A549 (cell line): ENCODE measurements at regions not wholly inside any gene's neighbourhood (a gene's known extent, or its start where the extent isn't known, plus 50 kb on each side); places are given as distances from the start of the nearest gene placed in this dataset.

ENCODE experiments used
- ATAC-seq, 2 experiments: fragments of 200-7000 bp in 1 of 2; fragments of >200 bp in 1 of 2; cut with Nextera tagmentation in 1 of 2; cut with Tn5 transposase in 1 of 2; 3 replicates each; pipeline versions ENCODE4 v1.8.0 to v1.9.1; 2018 to 2020; ENCODE audit warnings: mild to moderate bottlenecking in 1 of 2, moderate library complexity in 1 of 2
- CTCF ChIA-PET: fragments of 300-600 bp; sonication (Branson Sonifier 250); formaldehyde crosslinking; extraction: SDS; loops from one replicate; lab custom pipeline; 2021; ENCODE audit warnings: antibody characterized with exemption, inconsistent platforms; lab: Yijun Ruan, JAX
- POLR2A ChIA-PET: fragments of 350-600 bp; formaldehyde crosslinking; extraction: SDS; loops from one replicate; lab custom pipeline; 2021; ENCODE audit warnings: antibody characterized with exemption, inconsistent platforms; lab: Yijun Ruan, JAX
- DNase-seq, 2 experiments: peaks; one replicate each; pipeline versions ENCODE4 v3.0.0 to v3.0.0-alpha.2; 2011 to 2016; ENCODE audit warnings: low read depth in 1 of 2, low spot score in 1 of 2
- FAIRE-seq: peaks from 2 replicates; lab custom pipeline; 2011; peaks lifted over from hg19 to GRCh38; lab: Jason Lieb, UNC
- H3K27ac ChIP-seq, 2 experiments: fragments of >200 bp; sonication (Bioruptor Twin); formaldehyde crosslinking; 3 replicates each; pipeline ENCODE4 v1.5.1; 2016 to 2017
- H3K4me1 ChIP-seq: fragments of >200 bp; sonication (Bioruptor Twin); formaldehyde crosslinking; 3 replicates; pipeline ENCODE4 v1.6.1; 2016
- H3K4me2 ChIP-seq: fragments of >200 bp; sonication (Bioruptor Twin); formaldehyde crosslinking; 3 replicates; pipeline ENCODE4 v1.6.1; 2016
- H3K4me3 ChIP-seq: fragments of >200 bp; sonication (Bioruptor Twin); formaldehyde crosslinking; 3 replicates; pipeline ENCODE4 v1.5.1; 2016
- H3K9me3 ChIP-seq: fragments of >200 bp; sonication (Bioruptor Twin); formaldehyde crosslinking; 3 replicates; pipeline ENCODE4 v1.6.1; 2016
- EP300 ChIP-seq, 2 experiments: fragments of >200 bp; sonication (Bioruptor Twin); formaldehyde crosslinking; IDR thresholded peaks; 2 replicates in 1 of 2; 3 replicates in 1 of 2; pipeline ENCODE4 v1.6.1; 2016 to 2017
- FOSB ChIP-seq: fragments of 250-450 bp; sonication (Bioruptor Pico); IDR thresholded peaks from 2 replicates; pipeline ENCODE4 v1.5.0; 2020; ENCODE audit warnings: mild to moderate bottlenecking, moderate library complexity
- HDAC2 ChIP-seq: fragments of 200-600 bp; sonication (generic); IDR thresholded peaks from 2 replicates; pipeline ENCODE4 v1.6.1; 2016
- HEYL ChIP-seq: fragments of 250-450 bp; sonication (Bioruptor Pico); IDR thresholded peaks from 2 replicates; pipeline ENCODE4 v1.8.0; 2021; ENCODE audit warnings: mild to moderate bottlenecking, moderate library complexity
- HOXA7 ChIP-seq: fragments of 250-450 bp; sonication (Bioruptor Pico); IDR thresholded peaks from 2 replicates; pipeline ENCODE4 v1.5.0; 2020; ENCODE audit warnings: mild to moderate bottlenecking, moderate library complexity
- HOXB13 ChIP-seq: fragments of 250-450 bp; sonication (Bioruptor Pico); IDR thresholded peaks from 2 replicates; pipeline ENCODE4 v1.5.0; 2020; ENCODE audit warnings: low read depth, mild to moderate bottlenecking, moderate library complexity
- JUNB ChIP-seq: fragments of >200 bp; sonication (Bioruptor Twin); formaldehyde crosslinking; IDR thresholded peaks from 2 replicates; pipeline ENCODE4 v1.6.1; 2016
- KDM5A ChIP-seq: fragments of 200-600 bp; sonication (generic); IDR thresholded peaks from 2 replicates; pipeline ENCODE4 v1.6.1; 2016; ENCODE audit warnings: antibody characterized with exemption, mild to moderate bottlenecking
- MAFK ChIP-seq: fragments of 450-650 bp; IDR thresholded peaks from 2 replicates; pipeline ENCODE4 v1.6.1; 2014; ENCODE audit not compliant: partially characterized antibody
- NPAS2 ChIP-seq: fragments of 250-450 bp; sonication (Bioruptor Pico); IDR thresholded peaks from 2 replicates; pipeline ENCODE4 v1.8.0; 2022; ENCODE audit warnings: mild to moderate bottlenecking, moderate library complexity, borderline replicate concordance
- RAD21 ChIP-seq, 2 experiments: fragments of >200 bp in 1 of 2; sonication (Bioruptor Twin) in 1 of 2; formaldehyde crosslinking in 1 of 2; IDR thresholded peaks in 1 of 2; conservative IDR thresholded peaks in 1 of 2; 2 replicates in 1 of 2; 3 replicates in 1 of 2; pipeline ENCODE4 v1.6.1; 2012 to 2018; ENCODE audit warnings: inconsistent platforms in 1 of 2
- RCOR1 ChIP-seq: fragments of 150-350 bp; IDR thresholded peaks from 2 replicates; pipeline ENCODE4 v1.6.1; 2014; ENCODE audit warnings: antibody characterized with exemption, low read length, low read depth
- RFX5 ChIP-seq: fragments of 450-650 bp; IDR thresholded peaks from 2 replicates; pipeline ENCODE4 v1.7.1; 2014; ENCODE audit warnings: antibody characterized with exemption, mild to moderate bottlenecking, moderate library complexity
- TFCP2L1 ChIP-seq: fragments of 250-450 bp; sonication (Bioruptor Pico); IDR thresholded peaks from 2 replicates; pipeline ENCODE4 v1.5.0; 2021; ENCODE audit warnings: mild to moderate bottlenecking
- TP53 ChIP-seq: fragments of 250-450 bp; sonication (Bioruptor Pico); IDR thresholded peaks from 2 replicates; pipeline ENCODE4 v1.5.0; 2021; ENCODE audit warnings: mild to moderate bottlenecking, moderate library complexity
- ZFP36 ChIP-seq: fragments of 450-650 bp; IDR thresholded peaks from 2 replicates; pipeline ENCODE4 v1.6.1; 2014; ENCODE audit warnings: borderline replicate concordance; ENCODE audit not compliant: partially characterized antibody
- ZNF302 ChIP-seq: fragments of 250-450 bp; sonication (Bioruptor Pico); IDR thresholded peaks from 2 replicates; pipeline ENCODE4 v1.9.0; 2021; ENCODE audit warnings: inconsistent platforms, mild to moderate bottlenecking, moderate library complexity
- ZSCAN20 ChIP-seq: fragments of 250-450 bp; sonication (Bioruptor Pico); IDR thresholded peaks from 2 replicates; pipeline ENCODE4 v1.8.0; 2022; ENCODE audit warnings: mild to moderate bottlenecking, moderate library complexity
- WGBS: methylation state at CpG from one replicate; pipeline ENCODE4 v1.1.6; 2017; ENCODE audit errors: missing lambda C conversion rate; 5-methylcytosine and 5-hydroxymethylcytosine counted together
- TF ChIP-seq, protein P1 (sequence below): fragments of 250-450 bp; sonication (Bioruptor Pico); IDR thresholded peaks from 2 replicates; pipeline ENCODE4 v1.5.0; 2021; ENCODE audit warnings: mild to moderate bottlenecking, moderate library complexity, borderline replicate concordance
- TF ChIP-seq, protein P2 (sequence below): IDR thresholded peaks from 2 replicates; pipeline ENCODE4 v1.6.1; 2012
- TF ChIP-seq, protein P3 (sequence below): IDR thresholded peaks from 2 replicates; pipeline ENCODE4 v1.6.1; 2012
- TF ChIP-seq, protein P4 (sequence below): fragments of 200-600 bp; sonication (generic); IDR thresholded peaks from 2 replicates; pipeline ENCODE4 v1.6.1; 2016; ENCODE audit warnings: antibody characterized with exemption, mild to moderate bottlenecking, moderate library complexity
- TF ChIP-seq, protein P5 (sequence below): fragments of >200 bp; sonication (Bioruptor Twin); formaldehyde crosslinking; IDR thresholded peaks from 2 replicates; pipeline ENCODE4 v1.6.1; 2016
- TF ChIP-seq, protein P6 (sequence below): fragments of 150-350 bp; IDR thresholded peaks from 2 replicates; pipeline ENCODE4 v1.6.1; 2014; ENCODE audit warnings: low read depth, mild to moderate bottlenecking, low read length

DNA sequence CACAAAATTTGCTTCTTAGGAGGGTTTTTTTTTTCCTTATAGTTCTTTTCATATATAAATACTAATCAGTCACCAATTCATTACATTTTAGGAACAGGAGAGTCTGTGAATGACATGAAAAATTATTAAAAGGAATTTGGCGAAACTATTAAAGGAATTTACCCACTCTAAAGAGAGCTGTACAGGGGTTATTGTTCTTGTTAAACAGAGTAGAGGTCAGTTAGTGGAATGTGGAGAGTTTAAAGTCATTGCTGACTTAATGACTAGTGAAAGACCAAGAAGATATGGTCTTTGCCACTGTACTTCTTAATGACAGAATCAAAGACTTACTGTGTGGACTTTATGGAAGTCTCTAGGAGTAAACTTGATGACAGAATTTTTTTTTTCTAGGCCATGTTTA lies 333.6 kb upstream of the C2CD4B start:
- ChIA-PET POLR2A (no interaction called here), CTCF (interaction anchor here (1.1 kb wide), 1 partner anchor 11 kb away, joined by 3 read pairs; no protein-coding TSS in a partner anchor)
- H3K4me2 ChIP-seq = no peak overlapping the region
- 90% methylated on average over 1 of the region's 1 CpG for WGBS
- TF ChIP-seq TFCP2L1 = no peak
- TF ChIP-seq KDM5A = no peak
- no peak for TF ChIP-seq TP53 (CRISPR knock-in tag)
- TF ChIP-seq HEYL (CRISPR knock-in tag) = no peak
- TF ChIP-seq, protein P1, sequence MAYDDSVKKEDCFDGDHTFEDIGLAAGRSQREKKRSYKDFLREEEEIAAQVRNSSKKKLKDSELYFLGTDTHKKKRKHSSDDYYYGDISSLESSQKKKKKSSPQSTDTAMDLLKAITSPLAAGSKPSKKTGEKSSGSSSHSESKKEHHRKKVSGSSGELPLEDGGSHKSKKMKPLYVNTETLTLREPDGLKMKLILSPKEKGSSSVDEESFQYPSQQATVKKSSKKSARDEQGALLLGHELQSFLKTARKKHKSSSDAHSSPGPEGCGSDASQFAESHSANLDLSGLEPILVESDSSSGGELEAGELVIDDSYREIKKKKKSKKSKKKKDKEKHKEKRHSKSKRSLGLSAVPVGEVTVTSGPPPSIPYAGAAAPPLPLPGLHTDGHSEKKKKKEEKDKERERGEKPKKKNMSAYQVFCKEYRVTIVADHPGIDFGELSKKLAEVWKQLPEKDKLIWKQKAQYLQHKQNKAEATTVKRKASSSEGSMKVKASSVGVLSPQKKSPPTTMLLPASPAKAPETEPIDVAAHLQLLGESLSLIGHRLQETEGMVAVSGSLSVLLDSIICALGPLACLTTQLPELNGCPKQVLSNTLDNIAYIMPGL (CRISPR knock-in tag) = no peak
- TF ChIP-seq, protein P2, sequence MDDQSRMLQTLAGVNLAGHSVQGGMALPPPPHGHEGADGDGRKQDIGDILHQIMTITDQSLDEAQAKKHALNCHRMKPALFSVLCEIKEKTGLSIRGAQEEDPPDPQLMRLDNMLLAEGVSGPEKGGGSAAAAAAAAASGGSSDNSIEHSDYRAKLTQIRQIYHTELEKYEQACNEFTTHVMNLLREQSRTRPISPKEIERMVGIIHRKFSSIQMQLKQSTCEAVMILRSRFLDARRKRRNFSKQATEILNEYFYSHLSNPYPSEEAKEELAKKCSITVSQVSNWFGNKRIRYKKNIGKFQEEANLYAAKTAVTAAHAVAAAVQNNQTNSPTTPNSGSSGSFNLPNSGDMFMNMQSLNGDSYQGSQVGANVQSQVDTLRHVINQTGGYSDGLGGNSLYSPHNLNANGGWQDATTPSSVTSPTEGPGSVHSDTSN = no peak
- TF ChIP-seq FOSB (CRISPR knock-in tag) = no peak
- FAIRE-seq = peak; percentile 68
- ATAC-seq = no peak
- no peak overlapping the region for H3K27ac ChIP-seq
- no peak overlapping the region for H3K4me3 ChIP-seq
- no peak for DNase-seq
- no peaks in the 10 kb centered on the region for H3K9me3 ChIP-seq
- H3K4me1 ChIP-seq = peaks cover 7% of the 10 kb centered on the region

DNA sequence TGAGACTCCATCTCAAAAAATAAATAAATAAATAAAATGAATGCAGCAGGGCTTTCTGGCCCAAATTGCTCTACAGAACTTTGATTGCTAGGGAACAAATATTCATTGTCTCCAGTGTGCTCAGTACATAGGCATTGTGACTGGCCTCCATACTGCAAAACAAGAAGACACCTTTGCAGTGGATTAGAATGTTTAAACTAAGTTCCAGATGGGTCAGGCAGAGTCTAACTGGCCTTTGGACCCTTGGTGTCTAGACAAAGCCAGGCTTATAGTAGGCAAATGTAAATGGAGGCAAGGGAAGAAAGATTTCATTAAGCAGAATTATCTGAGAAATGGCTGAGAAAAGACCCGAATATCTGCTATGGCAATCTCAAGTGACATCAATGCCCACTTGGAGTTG lies 335.2 kb upstream of the C2CD4B start:
- DNase-seq (no peak), ATAC-seq (no peak), FAIRE-seq (no peak)
- H3K4me2 ChIP-seq = no peak overlapping the region
- POLR2A ChIA-PET = no interaction called here
- H3K27ac ChIP-seq = no peak overlapping the region
- CTCF ChIA-PET = no interaction called here
- H3K4me3 ChIP-seq = no peak overlapping the region
- H3K9me3 ChIP-seq = no peaks in the 10 kb centered on the region
- H3K4me1 ChIP-seq = peaks cover 21% of the 10 kb centered on the region
- WGBS = 86% methylated on average over 1 of the region's 1 CpG
- TF ChIP-seq ZSCAN20 (CRISPR knock-in tag) = no peak
- no peak for TF ChIP-seq RFX5
- TF ChIP-seq, protein P3, sequence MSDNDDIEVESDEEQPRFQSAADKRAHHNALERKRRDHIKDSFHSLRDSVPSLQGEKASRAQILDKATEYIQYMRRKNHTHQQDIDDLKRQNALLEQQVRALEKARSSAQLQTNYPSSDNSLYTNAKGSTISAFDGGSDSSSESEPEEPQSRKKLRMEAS = no peak
- TF ChIP-seq EP300 (IDR thresholded peaks at IDR 0.05) = no peak
- TF ChIP-seq, protein P4, sequence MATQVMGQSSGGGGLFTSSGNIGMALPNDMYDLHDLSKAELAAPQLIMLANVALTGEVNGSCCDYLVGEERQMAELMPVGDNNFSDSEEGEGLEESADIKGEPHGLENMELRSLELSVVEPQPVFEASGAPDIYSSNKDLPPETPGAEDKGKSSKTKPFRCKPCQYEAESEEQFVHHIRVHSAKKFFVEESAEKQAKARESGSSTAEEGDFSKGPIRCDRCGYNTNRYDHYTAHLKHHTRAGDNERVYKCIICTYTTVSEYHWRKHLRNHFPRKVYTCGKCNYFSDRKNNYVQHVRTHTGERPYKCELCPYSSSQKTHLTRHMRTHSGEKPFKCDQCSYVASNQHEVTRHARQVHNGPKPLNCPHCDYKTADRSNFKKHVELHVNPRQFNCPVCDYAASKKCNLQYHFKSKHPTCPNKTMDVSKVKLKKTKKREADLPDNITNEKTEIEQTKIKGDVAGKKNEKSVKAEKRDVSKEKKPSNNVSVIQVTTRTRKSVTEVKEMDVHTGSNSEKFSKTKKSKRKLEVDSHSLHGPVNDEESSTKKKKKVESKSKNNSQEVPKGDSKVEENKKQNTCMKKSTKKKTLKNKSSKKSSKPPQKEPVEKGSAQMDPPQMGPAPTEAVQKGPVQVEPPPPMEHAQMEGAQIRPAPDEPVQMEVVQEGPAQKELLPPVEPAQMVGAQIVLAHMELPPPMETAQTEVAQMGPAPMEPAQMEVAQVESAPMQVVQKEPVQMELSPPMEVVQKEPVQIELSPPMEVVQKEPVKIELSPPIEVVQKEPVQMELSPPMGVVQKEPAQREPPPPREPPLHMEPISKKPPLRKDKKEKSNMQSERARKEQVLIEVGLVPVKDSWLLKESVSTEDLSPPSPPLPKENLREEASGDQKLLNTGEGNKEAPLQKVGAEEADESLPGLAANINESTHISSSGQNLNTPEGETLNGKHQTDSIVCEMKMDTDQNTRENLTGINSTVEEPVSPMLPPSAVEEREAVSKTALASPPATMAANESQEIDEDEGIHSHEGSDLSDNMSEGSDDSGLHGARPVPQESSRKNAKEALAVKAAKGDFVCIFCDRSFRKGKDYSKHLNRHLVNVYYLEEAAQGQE = no peak
- TF ChIP-seq NPAS2 (CRISPR knock-in tag) = no peak
- TF ChIP-seq RCOR1 = no peak
- TF ChIP-seq MAFK = no peak
- no peak for TF ChIP-seq ZFP36
- TF ChIP-seq, protein P5, sequence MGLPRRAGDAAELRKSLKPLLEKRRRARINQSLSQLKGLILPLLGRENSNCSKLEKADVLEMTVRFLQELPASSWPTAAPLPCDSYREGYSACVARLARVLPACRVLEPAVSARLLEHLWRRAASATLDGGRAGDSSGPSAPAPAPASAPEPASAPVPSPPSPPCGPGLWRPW = no peak
- no peak for TF ChIP-seq ZNF302 (CRISPR knock-in tag)
- no peak for TF ChIP-seq RAD21 (conservative IDR thresholded peaks at IDR 0.05 in 1 of 2, IDR thresholded peaks at IDR 0.05 in 1 of 2)
- TF ChIP-seq, protein P1 (CRISPR knock-in tag) = no peak
- no peak for TF ChIP-seq JUNB
- TF ChIP-seq HOXA7 (CRISPR knock-in tag) = no peak
- TF ChIP-seq HOXB13 (CRISPR knock-in tag) = no peak
- TF ChIP-seq, protein P6, sequence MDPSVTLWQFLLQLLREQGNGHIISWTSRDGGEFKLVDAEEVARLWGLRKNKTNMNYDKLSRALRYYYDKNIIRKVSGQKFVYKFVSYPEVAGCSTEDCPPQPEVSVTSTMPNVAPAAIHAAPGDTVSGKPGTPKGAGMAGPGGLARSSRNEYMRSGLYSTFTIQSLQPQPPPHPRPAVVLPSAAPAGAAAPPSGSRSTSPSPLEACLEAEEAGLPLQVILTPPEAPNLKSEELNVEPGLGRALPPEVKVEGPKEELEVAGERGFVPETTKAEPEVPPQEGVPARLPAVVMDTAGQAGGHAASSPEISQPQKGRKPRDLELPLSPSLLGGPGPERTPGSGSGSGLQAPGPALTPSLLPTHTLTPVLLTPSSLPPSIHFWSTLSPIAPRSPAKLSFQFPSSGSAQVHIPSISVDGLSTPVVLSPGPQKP = no peak
- no peak for TF ChIP-seq HEYL (CRISPR knock-in tag)
- no peak for TF ChIP-seq HDAC2
